OCI-LY3 (cell line): ENCODE measurements at regions not wholly inside any gene's neighbourhood (a gene's known extent, or its start where the extent isn't known, plus 50 kb on each side); places are given as distances from the start of the nearest gene placed in this dataset.

Source experiments
- H2AFZ ChIP-seq: fragments of 200-600, 300-600 bp; shearing (Covaris generic); 2 replicates; pipeline ENCODE4 v1.6.0; 2014; ENCODE audit warnings: antibody characterized with exemption, low read depth, low read length
- H3K27ac ChIP-seq: fragments of 200-600, 300-600 bp; sonication (generic); 2 replicates; pipeline ENCODE4 v1.5.1; 2014; ENCODE audit warnings: mild to moderate bottlenecking, low read length, moderate library complexity, mixed read lengths
- H3K27me3 ChIP-seq: fragments of 200-600, 300-600 bp; sonication (generic); 2 replicates; pipeline ENCODE4 v1.6.1; 2014; ENCODE audit warnings: low read depth, low read length, mixed read lengths
- H3K36me3 ChIP-seq: fragments of 200-600, 300-600 bp; sonication (generic); replicated peaks from 2 replicates; pipeline ENCODE3; 2014; ENCODE audit warnings: low read depth, low read length, mixed read lengths
- H3K4me1 ChIP-seq: fragments of 300-600, 200-600 bp; sonication (generic); 2 replicates; pipeline ENCODE4 v1.6.1; 2014; ENCODE audit warnings: low read length, mixed read lengths
- H3K4me2 ChIP-seq: fragments of 200-600, 300-600 bp; sonication (generic); 2 replicates; pipeline ENCODE4 v1.6.1; 2014; ENCODE audit warnings: low read length, mixed read lengths
- H3K4me3 ChIP-seq: fragments of 300-600, 200-600 bp; sonication (generic); 2 replicates; pipeline ENCODE4 v1.5.1; 2014; ENCODE audit warnings: antibody characterized with exemption, mild to moderate bottlenecking, low read length, moderate library complexity
- H3K79me2 ChIP-seq: fragments of 300-600, 200-600 bp; shearing (Covaris generic); 2 replicates; pipeline ENCODE4 v1.6.1; 2014; ENCODE audit warnings: mild to moderate bottlenecking, low read length, mixed read lengths
- H3K9ac ChIP-seq: fragments of 300-600, 200-600 bp; shearing (Covaris generic); 2 replicates; pipeline ENCODE4 v1.6.0; 2014; ENCODE audit warnings: mild to moderate bottlenecking, low read length, moderate library complexity
- H3K9me3 ChIP-seq: fragments of 200-600, 300-600 bp; shearing (Covaris generic); 2 replicates; pipeline ENCODE4 v1.6.1; 2014; ENCODE audit warnings: low read length, mixed read lengths; ENCODE audit not compliant: insufficient read depth
- H4K20me1 ChIP-seq: fragments of 200-600, 300-600 bp; sonication (generic); 2 replicates; pipeline ENCODE4 v1.6.1; 2016; ENCODE audit warnings: low read length, mixed read lengths; ENCODE audit not compliant: insufficient read depth
- CTCF ChIP-seq: fragments of 200-600, 300-600 bp; sonication (generic); IDR thresholded peaks from 2 replicates; pipeline ENCODE4 v1.5.1; 2014; ENCODE audit warnings: antibody characterized with exemption, low read length, low read depth
- EZH2phosphoT487 ChIP-seq: fragments of 200-600 bp; shearing (Covaris generic); IDR thresholded peaks from 2 replicates; pipeline ENCODE4 v1.6.1; 2018; ENCODE audit warnings: antibody characterized with exemption, mixed run types, low read depth

DNA sequence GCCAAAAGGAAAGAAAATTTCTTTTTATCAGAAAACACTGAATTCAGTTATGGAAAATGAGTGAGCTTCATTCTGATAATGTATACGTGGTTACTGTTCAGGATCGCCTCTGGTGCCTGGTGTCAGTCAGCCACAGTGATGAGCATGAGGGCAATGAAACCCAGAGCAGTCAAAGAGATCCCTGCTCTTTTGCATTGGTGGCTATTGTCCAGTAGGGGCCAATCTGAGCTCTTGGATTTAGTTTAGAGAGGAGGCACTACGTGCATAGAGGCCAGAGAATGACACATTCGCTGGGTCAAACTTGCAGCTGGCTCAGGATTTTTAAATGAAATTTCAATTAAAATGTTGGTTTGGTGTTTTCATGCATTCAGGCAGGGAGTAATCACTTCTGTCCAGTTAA, 522.9 kb downstream of the TMEM182 start:
- H3K79me2 ChIP-seq = no peaks in the 10 kb centered on the region
- H3K27me3 ChIP-seq = peaks cover 3% of the 10 kb centered on the region
- no peaks in the 10 kb centered on the region for H3K9me3 ChIP-seq
- no peaks in the 10 kb centered on the region for H3K36me3 ChIP-seq
- no peaks in the 10 kb centered on the region for H4K20me1 ChIP-seq
- no peak overlapping the region for H3K4me2 ChIP-seq
- H2AFZ ChIP-seq = no peak overlapping the region
- TF ChIP-seq CTCF = no peak
- no peak for TF ChIP-seq EZH2phosphoT487
- H3K4me3 ChIP-seq = no peak overlapping the region
- H3K9ac ChIP-seq = no peak overlapping the region
- H3K4me1 ChIP-seq = no peaks in the 10 kb centered on the region
- H3K27ac ChIP-seq = no peak overlapping the region

DNA sequence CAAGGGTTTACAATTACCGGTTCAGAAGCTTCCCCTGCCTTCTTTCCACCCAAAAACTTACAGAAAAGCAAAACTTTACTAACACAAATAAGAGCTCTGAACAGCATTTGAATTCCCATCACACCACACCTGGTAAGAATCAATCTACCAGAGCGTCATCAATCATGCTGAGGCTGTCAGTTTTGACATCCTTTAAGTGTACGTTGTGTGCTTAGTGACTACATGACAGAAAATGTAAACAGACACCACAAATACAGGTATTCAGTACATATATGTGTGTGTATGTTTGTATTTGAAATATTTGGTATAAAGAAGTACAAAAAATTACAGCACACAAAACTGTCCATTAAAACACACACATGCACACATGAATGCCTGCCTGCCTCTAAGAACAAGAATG, 523.5 kb downstream of the TMEM182 start:
- H4K20me1 ChIP-seq = no peaks in the 10 kb centered on the region
- no peak overlapping the region for H3K27ac ChIP-seq
- no peak overlapping the region for H3K4me3 ChIP-seq
- no peaks in the 10 kb centered on the region for H3K79me2 ChIP-seq
- H2AFZ ChIP-seq = no peak overlapping the region
- TF ChIP-seq CTCF = no peak
- TF ChIP-seq EZH2phosphoT487 = no peak
- H3K9ac ChIP-seq = no peak overlapping the region
- H3K4me1 ChIP-seq = no peaks in the 10 kb centered on the region
- H3K27me3 ChIP-seq = peaks cover 3% of the 10 kb centered on the region
- H3K36me3 ChIP-seq = no peaks in the 10 kb centered on the region
- H3K9me3 ChIP-seq = no peaks in the 10 kb centered on the region
- H3K4me2 ChIP-seq = no peak overlapping the region

GRCh38 chr2:103287746-103288145, 525.9 kb downstream of the TMEM182 start:
- no peak overlapping the region for H2AFZ ChIP-seq
- no peaks in the 10 kb centered on the region for H4K20me1 ChIP-seq
- no peaks in the 10 kb centered on the region for H3K36me3 ChIP-seq
- no peak overlapping the region for H3K4me2 ChIP-seq
- H3K27me3 ChIP-seq = peaks cover 3% of the 10 kb centered on the region
- no peaks in the 10 kb centered on the region for H3K9me3 ChIP-seq
- TF ChIP-seq CTCF (no peak), EZH2phosphoT487 (no peak)
- no peak overlapping the region for H3K9ac ChIP-seq
- no peak overlapping the region for H3K27ac ChIP-seq
- H3K4me3 ChIP-seq = no peak overlapping the region
- H3K4me1 ChIP-seq = no peaks in the 10 kb centered on the region
- H3K79me2 ChIP-seq = no peaks in the 10 kb centered on the region

- H4K20me1 ChIP-seq = no peaks in the 10 kb centered on the region
- no peak overlapping the region for H3K9ac ChIP-seq
- H3K79me2 ChIP-seq = no peaks in the 10 kb centered on the region
- H3K36me3 ChIP-seq = no peaks in the 10 kb centered on the region
- H3K27ac ChIP-seq = no peak overlapping the region
- H3K4me1 ChIP-seq = no peaks in the 10 kb centered on the region
- no peak overlapping the region for H2AFZ ChIP-seq
- no peak overlapping the region for H3K4me2 ChIP-seq
- H3K4me3 ChIP-seq = no peak overlapping the region
- no peak for TF ChIP-seq CTCF
- TF ChIP-seq EZH2phosphoT487 = no peak
- H3K27me3 ChIP-seq = peaks cover 3% of the 10 kb centered on the region
- H3K9me3 ChIP-seq = no peaks in the 10 kb centered on the region
These were observed 526.9 kb downstream of the TMEM182 start for GRCh38 chr2:103288696-103289095.
